Parathyroid adenoma (tissue), 2 donors: ENCODE measurements at regions not wholly inside any gene's neighbourhood (a gene's known extent, or its start where the extent isn't known, plus 50 kb on each side); places are given as distances from the start of the nearest gene placed in this dataset.
A peak's percentile ranks its signal among the peaks of the same experiment; 100 is the strongest.
"Not testable (repeated sequence)": the region's sequence is repeated elsewhere in the genome, so short reads cannot be mapped to it uniquely, and the experiment has no call there.

Experiments
- H2AFZ ChIP-seq: fragments of 300-600 bp; sonication (generic); one replicate; pipeline ENCODE4 v1.7.0; 2017; ENCODE audit warnings: antibody characterized with exemption, mild to moderate bottlenecking
- H3K27ac ChIP-seq: fragments of 300-600 bp; sonication (generic); one replicate; pipeline ENCODE4 v1.7.0; 2017
- H3K27me3 ChIP-seq: fragments of 300-600 bp; sonication (generic); one replicate; pipeline ENCODE4 v1.7.0; 2017; ENCODE audit warnings: low read length; ENCODE audit not compliant: control insufficient read depth, insufficient read depth
- H3K36me3 ChIP-seq: fragments of 300-600 bp; sonication (generic); one replicate; pipeline ENCODE4 v1.7.0; 2017; ENCODE audit warnings: low read length; ENCODE audit not compliant: control insufficient read depth, insufficient read depth
- H3K4me1 ChIP-seq: fragments of 300-600 bp; sonication (generic); one replicate; pipeline ENCODE4 v1.7.0; 2017; ENCODE audit warnings: control low read depth
- H3K4me2 ChIP-seq: fragments of 300-600 bp; sonication (generic); one replicate; pipeline ENCODE4 v1.7.0; 2017; ENCODE audit warnings: low read length
- H3K4me3 ChIP-seq: fragments of 300-600 bp; sonication (generic); one replicate; pipeline ENCODE4 v1.7.0; 2017; ENCODE audit warnings: low read depth, low read length
- H3K79me2 ChIP-seq: fragments of 300-600 bp; sonication (generic); one replicate; pipeline ENCODE4 v1.7.0; 2017; ENCODE audit warnings: control low read depth
- H3K9ac ChIP-seq: fragments of 300-600 bp; sonication (generic); one replicate; pipeline ENCODE4 v1.7.0; 2017; ENCODE audit warnings: mild to moderate bottlenecking
- H3K9me3 ChIP-seq: fragments of 300-600 bp; sonication (generic); one replicate; pipeline ENCODE4 v1.7.0; 2017; ENCODE audit warnings: low read length; ENCODE audit not compliant: control insufficient read depth
- CTCF ChIP-seq: fragments of 300-600 bp; sonication (generic); IDR thresholded peaks from one replicate; pipeline ENCODE4 v1.7.0; 2017; ENCODE audit warnings: antibody characterized with exemption, mild to moderate bottlenecking
- donor health status: primary hyperparathyroidism.

- H3K9me3 ChIP-seq, H3K4me2 ChIP-seq, H3K9ac ChIP-seq, H3K4me3 ChIP-seq, H3K36me3 ChIP-seq, H3K4me1 ChIP-seq, H2AFZ ChIP-seq, H3K27me3 ChIP-seq, H3K27ac ChIP-seq, H3K79me2 ChIP-seq: not testable (repeated sequence)
- peak; percentile 54 for TF ChIP-seq CTCF
Measured at GRCh38 chr16:29227751-29228663, 178.5 kb downstream of the NPIPB11 start.

DNA sequence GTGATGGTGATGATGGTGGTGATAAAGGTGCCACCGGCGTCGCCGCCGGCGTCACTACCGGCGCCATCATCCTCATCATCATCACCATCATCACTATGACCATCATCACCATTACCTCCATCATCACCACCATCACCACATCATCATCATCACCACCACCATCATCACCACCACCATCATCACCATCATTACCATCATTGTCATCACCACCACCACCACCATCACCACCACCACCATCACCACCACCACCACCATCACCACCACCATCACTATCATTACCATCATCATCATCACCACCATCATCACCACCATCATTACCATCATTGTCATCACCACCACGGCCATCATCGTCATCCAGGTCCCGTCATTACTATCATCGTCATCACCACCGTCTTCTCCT lies 179.7 kb downstream of the NPIPB11 start:
- Histone ChIP-seq H3K27ac (no peak overlapping the region), H3K4me3 (no peak overlapping the region), H3K4me1 (peaks cover 2% of the 10 kb centered on the region), H3K36me3 (no peaks in the 10 kb centered on the region), H3K4me2 (no peak overlapping the region), H2AFZ (no peak overlapping the region), H3K9me3 (no peaks in the 10 kb centered on the region), H3K27me3 (no peaks in the 10 kb centered on the region), H3K79me2 (no peaks in the 10 kb centered on the region), H3K9ac (no peak overlapping the region)
- no peak for TF ChIP-seq CTCF

DNA sequence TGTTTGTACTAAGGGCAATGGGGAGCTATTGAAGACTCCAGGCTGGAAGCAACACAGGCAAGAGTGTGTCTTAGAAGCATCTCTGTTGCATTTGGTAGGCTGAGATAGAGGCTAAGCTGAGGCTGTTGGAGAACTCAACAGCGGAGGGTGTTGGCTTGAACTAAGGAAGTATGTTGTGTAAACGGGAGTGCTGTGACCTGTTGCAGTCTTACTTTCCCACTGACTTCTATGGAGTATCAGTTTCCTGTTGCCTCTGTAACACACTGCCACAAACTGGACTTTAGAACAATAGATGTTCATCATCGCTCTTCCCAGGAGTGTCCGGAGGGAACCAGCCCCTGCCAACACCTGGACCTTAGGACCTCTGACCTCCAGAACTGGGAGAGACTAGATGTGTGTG lies 181.8 kb downstream of the NPIPB11 start:
- not testable (repeated sequence) for H3K27me3 ChIP-seq, H3K79me2 ChIP-seq, H3K36me3 ChIP-seq, H3K4me3 ChIP-seq, H3K27ac ChIP-seq, H3K9me3 ChIP-seq, H2AFZ ChIP-seq, H3K4me1 ChIP-seq, H3K4me2 ChIP-seq, H3K9ac ChIP-seq

DNA sequence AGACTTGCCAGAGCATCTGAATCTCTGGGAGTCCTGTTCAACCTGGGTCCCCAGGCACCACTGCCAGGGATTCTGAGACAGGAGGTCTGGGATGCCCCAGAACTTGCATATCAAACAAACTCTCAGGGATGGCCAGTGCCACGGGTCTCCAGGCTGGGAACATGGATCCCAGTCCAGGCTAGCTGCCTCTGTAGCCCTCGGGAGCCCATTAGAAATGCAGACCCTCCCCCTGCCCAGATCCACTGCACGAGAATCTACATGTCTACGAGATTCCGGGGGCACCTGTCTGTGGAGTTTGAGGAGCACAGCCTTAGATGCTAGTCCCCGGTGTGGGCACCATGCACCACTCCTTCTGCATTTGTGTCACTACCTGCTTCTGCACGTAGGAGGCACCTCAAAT lies 183.9 kb downstream of the NPIPB11 start:
- not testable (repeated sequence) for H3K9me3 ChIP-seq, H3K79me2 ChIP-seq, H3K27me3 ChIP-seq, H2AFZ ChIP-seq, H3K27ac ChIP-seq, H3K4me2 ChIP-seq, H3K9ac ChIP-seq, H3K36me3 ChIP-seq, H3K4me3 ChIP-seq, H3K4me1 ChIP-seq

DNA sequence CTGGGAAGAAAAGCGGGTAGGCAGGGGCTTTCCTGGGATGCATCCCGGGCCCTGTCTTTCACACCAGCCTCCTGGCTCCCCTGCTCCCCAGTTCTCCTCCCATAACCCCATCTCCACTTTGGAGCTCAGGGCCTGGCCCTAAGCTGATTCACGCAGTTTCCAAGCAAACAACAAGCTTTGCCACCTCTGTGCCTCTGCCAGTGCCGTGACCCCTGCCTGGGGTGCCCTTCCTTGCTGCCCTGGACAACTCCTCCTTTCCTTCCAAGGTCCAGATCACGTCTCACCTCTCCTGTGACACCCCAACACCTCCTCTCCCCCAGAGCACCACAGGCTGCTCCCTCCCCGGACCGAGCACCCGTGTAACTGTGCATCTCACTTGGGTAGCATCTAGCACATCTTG lies 184.5 kb downstream of the NPIPB11 start:
- H3K36me3 ChIP-seq, H2AFZ ChIP-seq, H3K27me3 ChIP-seq, H3K9me3 ChIP-seq, H3K4me1 ChIP-seq, H3K4me2 ChIP-seq, H3K9ac ChIP-seq, H3K27ac ChIP-seq, H3K4me3 ChIP-seq, H3K79me2 ChIP-seq: not testable (repeated sequence)

DNA sequence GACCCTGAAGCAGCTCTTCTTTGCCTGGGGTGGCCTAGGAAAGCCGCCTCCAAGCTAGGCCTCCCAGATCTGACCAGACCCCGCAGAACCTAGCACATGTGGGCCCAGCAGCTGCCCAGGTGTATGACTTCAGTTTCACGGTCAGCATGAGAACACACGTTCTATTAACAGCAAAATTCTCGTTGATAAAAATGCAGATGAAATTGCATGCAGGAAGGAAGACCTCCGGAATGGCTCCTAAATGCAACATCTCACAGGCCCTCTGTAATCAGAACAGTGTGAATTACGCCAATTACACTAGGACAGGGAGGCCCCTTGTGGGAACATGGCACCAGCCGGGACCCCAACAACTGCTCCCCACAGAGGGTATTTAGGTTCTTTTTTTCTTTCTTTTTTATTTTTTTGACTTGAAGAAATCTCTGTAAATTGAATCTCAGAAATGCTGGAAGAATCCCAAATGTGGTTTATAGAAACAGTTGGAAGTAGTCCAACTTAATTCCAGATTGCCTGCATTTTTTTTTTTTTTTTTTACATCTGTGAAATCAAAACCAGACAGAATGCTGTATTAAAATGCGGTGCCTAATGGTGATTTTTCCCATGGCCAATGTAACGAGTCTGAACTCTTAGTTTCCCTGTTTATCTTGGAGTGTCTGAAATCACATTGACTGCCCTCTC lies 185.1 kb downstream of the NPIPB11 start:
- H3K9ac ChIP-seq, H3K9me3 ChIP-seq, H3K4me1 ChIP-seq, H3K27me3 ChIP-seq, H3K27ac ChIP-seq, H3K79me2 ChIP-seq, H3K36me3 ChIP-seq, H2AFZ ChIP-seq, H3K4me3 ChIP-seq, H3K4me2 ChIP-seq: not testable (repeated sequence)

DNA sequence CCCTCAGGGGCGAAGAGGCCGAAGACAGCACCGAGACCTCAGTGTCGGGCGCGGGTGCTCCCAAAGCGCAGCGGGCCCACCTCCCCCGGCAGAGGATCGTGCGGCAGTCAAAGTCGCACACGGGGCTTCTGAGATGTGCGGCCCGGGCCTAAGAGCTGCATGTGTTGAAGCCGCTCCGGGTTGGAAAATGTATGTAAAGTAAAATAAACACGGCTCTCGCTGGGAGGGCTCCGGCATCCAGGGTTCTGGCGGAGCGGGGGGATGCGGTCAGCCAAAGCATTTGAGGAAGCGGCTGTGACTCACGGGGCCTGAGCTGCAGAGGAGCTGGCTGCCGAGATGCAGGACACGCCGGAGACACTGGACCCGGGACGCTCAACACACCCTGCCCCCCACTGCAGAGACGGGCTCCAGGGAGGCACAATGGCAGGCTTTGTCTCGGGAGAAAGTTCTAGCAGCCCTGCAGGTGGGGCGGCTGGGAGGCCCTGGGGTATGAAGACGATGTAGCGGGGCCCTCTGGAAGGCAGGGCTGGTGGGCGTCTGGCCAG lies 185.8 kb downstream of the NPIPB11 start:
- H3K9me3 ChIP-seq, H3K27ac ChIP-seq, H3K4me3 ChIP-seq, H3K4me1 ChIP-seq, H3K4me2 ChIP-seq, H3K79me2 ChIP-seq, H3K9ac ChIP-seq, H2AFZ ChIP-seq, H3K36me3 ChIP-seq, H3K27me3 ChIP-seq: not testable (repeated sequence)

- H3K27me3 ChIP-seq, H3K27ac ChIP-seq, H3K9ac ChIP-seq, H3K36me3 ChIP-seq, H3K4me3 ChIP-seq, H2AFZ ChIP-seq, H3K9me3 ChIP-seq, H3K79me2 ChIP-seq, H3K4me2 ChIP-seq, H3K4me1 ChIP-seq: not testable (repeated sequence)
Measured at GRCh38 chr16:29219966-29220646, 186.4 kb downstream of the NPIPB11 start.

DNA sequence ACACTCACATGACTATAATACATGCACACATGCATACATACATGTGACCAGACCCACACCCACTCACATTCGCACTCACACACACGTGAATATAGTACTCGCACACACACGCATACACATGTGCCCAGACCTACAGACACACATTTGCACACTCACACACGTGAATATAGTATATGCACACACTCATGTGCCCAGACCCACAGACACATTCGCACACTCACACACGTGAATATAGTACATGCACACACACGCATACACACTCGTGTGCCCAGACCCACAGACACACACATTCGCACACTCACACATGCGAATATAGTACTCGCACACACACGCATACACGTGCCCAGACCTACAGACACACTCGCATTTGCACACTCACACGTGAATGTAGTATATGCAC lies 186.9 kb downstream of the NPIPB11 start:
- H3K9me3 ChIP-seq, H3K27me3 ChIP-seq, H3K4me3 ChIP-seq, H3K4me2 ChIP-seq, H2AFZ ChIP-seq, H3K4me1 ChIP-seq, H3K79me2 ChIP-seq, H3K9ac ChIP-seq, H3K36me3 ChIP-seq, H3K27ac ChIP-seq: not testable (repeated sequence)
